ENCODE measurements at regions not wholly inside any gene's neighbourhood (a gene's known extent, or its start where the extent isn't known, plus 50 kb on each side); places are given as distances from the start of the nearest gene placed in this dataset.

DNA sequence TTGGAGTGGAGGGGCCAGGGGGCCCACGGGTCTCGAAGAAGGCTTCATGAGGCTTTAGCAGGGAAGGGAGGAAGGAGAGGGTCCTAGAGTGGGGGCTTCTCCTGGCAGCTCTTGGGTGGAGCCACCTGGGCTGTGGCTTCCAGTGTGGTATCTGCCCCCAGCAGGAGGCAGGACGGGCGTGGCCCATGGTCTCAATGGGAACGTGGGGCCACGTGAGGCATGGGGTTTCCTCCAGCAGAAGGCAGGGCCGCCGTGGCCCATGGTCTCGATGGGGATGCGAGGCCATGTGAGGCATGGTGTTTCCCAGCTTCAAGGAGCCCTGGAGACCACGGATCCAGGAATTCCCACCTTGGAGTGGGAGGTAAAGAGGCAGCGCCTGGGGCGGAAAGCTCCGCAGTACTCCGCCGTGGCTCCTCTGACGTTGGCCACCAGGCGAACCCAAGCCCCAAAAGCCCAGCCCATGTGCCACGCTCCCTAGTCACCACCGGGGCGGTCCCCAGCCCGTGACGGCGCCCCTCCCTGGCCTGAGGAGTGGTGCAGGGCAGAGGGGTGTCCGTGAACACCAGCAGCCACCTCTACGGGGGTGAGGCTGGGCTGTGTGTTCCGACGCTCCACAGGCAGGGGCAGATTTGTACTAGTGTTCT is 62.0 kb upstream of the GATA5 start:
- TF ChIP-seq, protein P1, sequence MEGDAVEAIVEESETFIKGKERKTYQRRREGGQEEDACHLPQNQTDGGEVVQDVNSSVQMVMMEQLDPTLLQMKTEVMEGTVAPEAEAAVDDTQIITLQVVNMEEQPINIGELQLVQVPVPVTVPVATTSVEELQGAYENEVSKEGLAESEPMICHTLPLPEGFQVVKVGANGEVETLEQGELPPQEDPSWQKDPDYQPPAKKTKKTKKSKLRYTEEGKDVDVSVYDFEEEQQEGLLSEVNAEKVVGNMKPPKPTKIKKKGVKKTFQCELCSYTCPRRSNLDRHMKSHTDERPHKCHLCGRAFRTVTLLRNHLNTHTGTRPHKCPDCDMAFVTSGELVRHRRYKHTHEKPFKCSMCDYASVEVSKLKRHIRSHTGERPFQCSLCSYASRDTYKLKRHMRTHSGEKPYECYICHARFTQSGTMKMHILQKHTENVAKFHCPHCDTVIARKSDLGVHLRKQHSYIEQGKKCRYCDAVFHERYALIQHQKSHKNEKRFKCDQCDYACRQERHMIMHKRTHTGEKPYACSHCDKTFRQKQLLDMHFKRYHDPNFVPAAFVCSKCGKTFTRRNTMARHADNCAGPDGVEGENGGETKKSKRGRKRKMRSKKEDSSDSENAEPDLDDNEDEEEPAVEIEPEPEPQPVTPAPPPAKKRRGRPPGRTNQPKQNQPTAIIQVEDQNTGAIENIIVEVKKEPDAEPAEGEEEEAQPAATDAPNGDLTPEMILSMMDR (IDR thresholded peaks at IDR 0.05), result no peak
- TF ChIP-seq POLR2AphosphoS5 (IDR thresholded peaks at IDR 0.05) (no peak), POLR2A (IDR thresholded peaks at IDR 0.05) (no peak), EP300 (IDR thresholded peaks at IDR 0.05; ENCODE audit: low read depth) (no peak)
